ENCODE measurements at regions not wholly inside any gene's neighbourhood (a gene's known extent, or its start where the extent isn't known, plus 50 kb on each side); places are given as distances from the start of the nearest gene placed in this dataset.

DNA sequence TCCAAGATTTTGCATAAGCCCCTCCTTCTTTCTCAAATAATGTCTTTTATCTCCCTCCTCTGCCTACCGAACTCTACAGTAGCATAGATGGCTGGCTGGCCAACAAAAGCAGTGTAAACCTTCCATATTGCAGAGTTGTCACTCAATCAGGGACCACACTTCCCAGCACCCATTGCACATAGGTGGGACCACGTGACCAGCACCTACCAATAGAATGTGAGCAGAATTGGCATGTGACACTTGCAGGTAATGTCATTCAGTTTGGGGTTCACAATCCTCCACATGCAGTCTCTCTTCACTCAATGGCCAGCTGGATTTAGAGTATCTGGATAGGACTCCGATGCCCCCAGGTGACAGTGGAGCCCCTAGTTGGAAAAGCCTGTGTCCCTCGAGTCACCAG is 190.3 kb upstream of the CRY1 start:
- TF ChIP-seq, protein P1, sequence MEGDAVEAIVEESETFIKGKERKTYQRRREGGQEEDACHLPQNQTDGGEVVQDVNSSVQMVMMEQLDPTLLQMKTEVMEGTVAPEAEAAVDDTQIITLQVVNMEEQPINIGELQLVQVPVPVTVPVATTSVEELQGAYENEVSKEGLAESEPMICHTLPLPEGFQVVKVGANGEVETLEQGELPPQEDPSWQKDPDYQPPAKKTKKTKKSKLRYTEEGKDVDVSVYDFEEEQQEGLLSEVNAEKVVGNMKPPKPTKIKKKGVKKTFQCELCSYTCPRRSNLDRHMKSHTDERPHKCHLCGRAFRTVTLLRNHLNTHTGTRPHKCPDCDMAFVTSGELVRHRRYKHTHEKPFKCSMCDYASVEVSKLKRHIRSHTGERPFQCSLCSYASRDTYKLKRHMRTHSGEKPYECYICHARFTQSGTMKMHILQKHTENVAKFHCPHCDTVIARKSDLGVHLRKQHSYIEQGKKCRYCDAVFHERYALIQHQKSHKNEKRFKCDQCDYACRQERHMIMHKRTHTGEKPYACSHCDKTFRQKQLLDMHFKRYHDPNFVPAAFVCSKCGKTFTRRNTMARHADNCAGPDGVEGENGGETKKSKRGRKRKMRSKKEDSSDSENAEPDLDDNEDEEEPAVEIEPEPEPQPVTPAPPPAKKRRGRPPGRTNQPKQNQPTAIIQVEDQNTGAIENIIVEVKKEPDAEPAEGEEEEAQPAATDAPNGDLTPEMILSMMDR (IDR thresholded peaks at IDR 0.05; ENCODE audit: insufficient read depth, low read length, poor library complexity, severe bottlenecking), result no peak
- no peak for TF ChIP-seq EZH2phosphoT487 (conservative IDR thresholded peaks at IDR 0.05; ENCODE audit: low read length)

Data from SU-DHL-6 (cell line).